Osteocyte (in vitro differentiated cells): ENCODE measurements at regions not wholly inside any gene's neighbourhood (a gene's known extent, or its start where the extent isn't known, plus 50 kb on each side); places are given as distances from the start of the nearest gene placed in this dataset.

Source experiments
- DNase-seq: peaks from one replicate; pipeline ENCODE4 v3.0.0; 2021; ENCODE audit warnings: mixed read lengths; ENCODE audit not compliant: unreplicated experiment; ENCODE audit errors: extremely low spot score
- H3K27ac Mint-ChIP-seq: one replicate; pipeline ENCODE4 v1.8.0; 2021; ENCODE audit warnings: mild to moderate bottlenecking, mixed read lengths; ENCODE audit not compliant: unreplicated experiment
- H3K27me3 Mint-ChIP-seq: one replicate; pipeline ENCODE4 v1.8.0; 2021; ENCODE audit warnings: mixed read lengths; ENCODE audit not compliant: unreplicated experiment
- H3K36me3 Mint-ChIP-seq: one replicate; pipeline ENCODE4 v1.8.0; 2021; ENCODE audit warnings: mixed read lengths; ENCODE audit not compliant: unreplicated experiment
- H3K4me1 Mint-ChIP-seq: one replicate; pipeline ENCODE4 v1.8.0; 2021; ENCODE audit warnings: mixed read lengths; ENCODE audit not compliant: unreplicated experiment
- H3K4me3 Mint-ChIP-seq: one replicate; pipeline ENCODE4 v1.8.0; 2021; ENCODE audit warnings: mild to moderate bottlenecking, moderate library complexity, mixed read lengths; ENCODE audit not compliant: unreplicated experiment
- H3K9me3 Mint-ChIP-seq: one replicate; pipeline ENCODE4 v1.8.0; 2021; ENCODE audit warnings: mixed read lengths; ENCODE audit not compliant: unreplicated experiment
- TF ChIP-seq, protein P1 (sequence below): fragments of 200-600 bp; sonication (generic); IDR thresholded peaks from 2 replicates; pipeline ENCODE4 v1.5.0; 2021; ENCODE audit warnings: antibody characterized with exemption, mild to moderate bottlenecking, moderate library complexity

DNA sequence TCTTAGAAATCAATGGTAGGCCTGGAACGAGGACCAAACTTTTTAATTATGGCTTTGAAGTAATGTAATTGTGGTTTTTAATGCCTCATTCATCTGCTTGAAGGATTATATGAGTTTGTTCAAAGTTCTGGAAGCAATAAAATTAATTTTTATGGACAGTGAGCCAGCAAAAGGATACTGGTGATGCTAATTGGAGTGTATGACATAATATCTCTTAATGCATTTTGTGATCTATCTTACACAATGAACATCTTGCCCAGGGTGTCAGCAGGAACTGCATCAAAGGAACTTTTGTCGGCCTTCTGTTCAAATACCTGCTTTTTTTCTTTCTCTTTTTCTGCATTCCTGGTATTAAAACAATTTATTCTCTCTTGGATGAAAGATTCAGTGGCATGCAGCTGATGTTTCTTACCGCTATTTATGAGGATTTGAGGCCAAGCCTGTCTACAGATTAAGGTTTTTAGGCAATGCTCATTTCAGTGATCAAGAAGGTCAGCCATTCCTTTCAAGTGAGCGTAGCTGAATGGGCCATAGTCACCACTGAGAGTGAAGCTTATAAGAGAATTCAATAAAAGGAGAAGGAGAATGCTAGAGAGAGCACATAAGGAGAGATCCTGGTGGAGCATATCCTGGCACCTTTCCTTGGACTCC lies 974.8 kb downstream of the SORCS3 start:
- TF ChIP-seq, protein P1, sequence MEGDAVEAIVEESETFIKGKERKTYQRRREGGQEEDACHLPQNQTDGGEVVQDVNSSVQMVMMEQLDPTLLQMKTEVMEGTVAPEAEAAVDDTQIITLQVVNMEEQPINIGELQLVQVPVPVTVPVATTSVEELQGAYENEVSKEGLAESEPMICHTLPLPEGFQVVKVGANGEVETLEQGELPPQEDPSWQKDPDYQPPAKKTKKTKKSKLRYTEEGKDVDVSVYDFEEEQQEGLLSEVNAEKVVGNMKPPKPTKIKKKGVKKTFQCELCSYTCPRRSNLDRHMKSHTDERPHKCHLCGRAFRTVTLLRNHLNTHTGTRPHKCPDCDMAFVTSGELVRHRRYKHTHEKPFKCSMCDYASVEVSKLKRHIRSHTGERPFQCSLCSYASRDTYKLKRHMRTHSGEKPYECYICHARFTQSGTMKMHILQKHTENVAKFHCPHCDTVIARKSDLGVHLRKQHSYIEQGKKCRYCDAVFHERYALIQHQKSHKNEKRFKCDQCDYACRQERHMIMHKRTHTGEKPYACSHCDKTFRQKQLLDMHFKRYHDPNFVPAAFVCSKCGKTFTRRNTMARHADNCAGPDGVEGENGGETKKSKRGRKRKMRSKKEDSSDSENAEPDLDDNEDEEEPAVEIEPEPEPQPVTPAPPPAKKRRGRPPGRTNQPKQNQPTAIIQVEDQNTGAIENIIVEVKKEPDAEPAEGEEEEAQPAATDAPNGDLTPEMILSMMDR = no peak
- H3K27ac Mint-ChIP-seq = no peak overlapping the region
- peaks cover 12% of the 10 kb centered on the region for H3K9me3 Mint-ChIP-seq
- no peaks in the 10 kb centered on the region for H3K4me1 Mint-ChIP-seq
- H3K4me3 Mint-ChIP-seq = no peak overlapping the region
- H3K36me3 Mint-ChIP-seq = no peaks in the 10 kb centered on the region
- H3K27me3 Mint-ChIP-seq = no peaks in the 10 kb centered on the region
- DNase-seq = no peak

DNA sequence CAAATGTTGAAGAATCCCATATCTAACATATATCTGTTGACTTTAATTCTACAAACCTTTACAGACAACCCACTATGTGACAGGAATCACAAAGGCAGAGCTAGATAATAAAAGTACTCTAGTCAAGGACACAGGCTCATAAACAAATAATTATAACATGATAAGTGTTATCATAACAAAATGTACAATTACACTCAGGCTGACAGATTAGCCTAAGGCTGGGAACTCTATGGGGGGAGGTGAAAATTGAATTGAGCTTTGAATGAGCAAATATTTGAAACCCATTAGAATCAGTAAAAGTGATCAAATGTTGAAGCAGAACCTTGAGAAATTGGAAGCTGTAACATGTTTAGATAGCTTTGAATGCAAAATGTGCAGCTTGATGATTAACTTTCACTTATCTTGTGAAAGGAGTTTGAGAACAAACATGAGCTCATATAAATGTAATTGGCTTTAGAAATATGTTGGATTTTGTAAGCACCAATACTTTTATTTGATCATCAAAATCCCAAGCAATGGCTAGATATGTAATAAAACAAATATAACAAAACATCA lies 970.2 kb downstream of the SORCS3 start:
- no peak overlapping the region for H3K27ac Mint-ChIP-seq
- no peaks in the 10 kb centered on the region for H3K36me3 Mint-ChIP-seq
- no peaks in the 10 kb centered on the region for H3K4me1 Mint-ChIP-seq
- DNase-seq = no peak
- TF ChIP-seq, protein P1 = no peak
- H3K27me3 Mint-ChIP-seq = no peaks in the 10 kb centered on the region
- H3K4me3 Mint-ChIP-seq = no peak overlapping the region
- peaks cover 8% of the 10 kb centered on the region for H3K9me3 Mint-ChIP-seq

DNA sequence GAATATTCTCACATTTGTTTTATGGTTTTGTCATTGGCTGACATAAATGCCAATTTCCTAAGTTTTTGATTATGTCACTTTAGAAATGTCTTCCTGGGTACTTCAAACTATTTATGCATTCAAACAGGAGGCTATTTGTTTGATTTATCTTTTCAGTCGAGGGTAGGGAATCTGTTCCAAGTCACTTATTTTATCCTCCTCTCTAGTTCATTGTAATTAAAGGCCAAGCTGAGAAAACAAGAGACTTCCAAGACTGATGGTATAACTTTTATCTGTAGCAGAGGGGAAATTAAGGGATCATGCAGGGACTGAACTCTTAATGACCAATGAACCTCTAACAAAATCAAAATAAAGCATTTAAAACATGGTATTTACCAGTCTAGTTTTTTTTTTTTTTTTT lies 968.4 kb downstream of the SORCS3 start:
- no peaks in the 10 kb centered on the region for H3K27me3 Mint-ChIP-seq
- peaks cover 8% of the 10 kb centered on the region for H3K9me3 Mint-ChIP-seq
- no peak overlapping the region for H3K4me3 Mint-ChIP-seq
- H3K4me1 Mint-ChIP-seq = no peaks in the 10 kb centered on the region
- TF ChIP-seq, protein P1 = no peak
- no peaks in the 10 kb centered on the region for H3K36me3 Mint-ChIP-seq
- no peak overlapping the region for H3K27ac Mint-ChIP-seq
- no peak for DNase-seq

DNA sequence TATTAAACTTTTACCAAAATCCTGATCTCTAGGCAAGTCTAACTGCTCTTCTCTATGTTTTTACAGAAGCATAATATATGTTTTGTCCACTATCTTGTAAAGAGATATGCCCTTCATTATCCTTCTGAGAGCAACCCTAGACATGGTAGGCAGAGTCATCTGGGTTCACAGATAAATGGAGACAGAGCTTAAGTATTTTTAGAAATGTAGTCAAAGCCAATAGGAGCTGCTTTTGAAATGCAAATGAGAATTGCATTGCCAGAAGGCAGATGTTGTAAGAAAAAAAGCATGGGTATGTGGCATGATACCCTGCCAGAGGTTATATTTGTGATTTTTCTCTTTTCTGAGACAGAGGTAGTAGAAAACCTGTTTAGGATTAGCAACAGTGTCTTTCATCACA lies 964.8 kb downstream of the SORCS3 start:
- Mint-ChIP-seq H3K4me1 (no peaks in the 10 kb centered on the region), H3K27me3 (no peaks in the 10 kb centered on the region), H3K36me3 (no peaks in the 10 kb centered on the region), H3K9me3 (peaks cover 13% of the 10 kb centered on the region), H3K27ac (no peak overlapping the region), H3K4me3 (no peak overlapping the region)
- TF ChIP-seq, protein P1 = no peak
- no peak for DNase-seq

DNA sequence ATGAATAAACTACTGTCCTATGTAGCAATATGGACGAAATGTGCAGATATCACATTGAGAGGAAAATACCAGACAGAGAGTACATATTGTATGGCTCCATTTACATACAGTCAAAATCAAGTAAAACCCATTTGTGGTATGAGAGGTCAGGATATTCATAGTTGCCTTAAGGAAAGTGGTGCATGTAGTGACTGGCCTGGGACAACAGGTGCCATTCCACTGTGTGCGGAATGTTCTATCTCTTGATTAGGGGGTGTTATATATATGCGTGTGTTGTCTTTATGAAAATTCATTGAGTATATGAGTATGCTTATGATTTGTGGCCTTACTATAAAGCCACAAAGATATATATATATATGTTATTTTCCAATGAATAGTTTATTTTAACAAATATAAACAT lies 964.0 kb downstream of the SORCS3 start:
- TF ChIP-seq, protein P1 = no peak
- Mint-ChIP-seq H3K27ac (no peak overlapping the region), H3K36me3 (no peaks in the 10 kb centered on the region), H3K4me1 (no peaks in the 10 kb centered on the region), H3K9me3 (peaks cover 13% of the 10 kb centered on the region), H3K4me3 (no peak overlapping the region), H3K27me3 (no peaks in the 10 kb centered on the region)
- no peak for DNase-seq
